Osteoblast (primary cell): ENCODE measurements at regions not wholly inside any gene's neighbourhood (a gene's known extent, or its start where the extent isn't known, plus 50 kb on each side); places are given as distances from the start of the nearest gene placed in this dataset.

Experiments
- DNase-seq: peaks from one replicate; pipeline ENCODE4 v3.0.0; 2011; ENCODE audit warnings: low spot score, mixed read lengths; ENCODE audit not compliant: insufficient read length; ENCODE audit errors: missing footprints
- H2AFZ ChIP-seq: 2 replicates; pipeline ENCODE4 v1.6.0; 2011; ENCODE audit warnings: mild to moderate bottlenecking, low read length
- H3K27ac ChIP-seq: 2 replicates; pipeline ENCODE4 v1.5.1; 2011; ENCODE audit warnings: mild to moderate bottlenecking, low read depth, low read length, moderate library complexity
- H3K27me3 ChIP-seq: 2 replicates; pipeline ENCODE4 v1.6.0; 2012; ENCODE audit warnings: mild to moderate bottlenecking, control low read depth, inconsistent platforms, low read length, moderate library complexity; ENCODE audit not compliant: insufficient read depth
- H3K36me3 ChIP-seq: 2 replicates; pipeline ENCODE4 v1.5.1; 2011; ENCODE audit warnings: mild to moderate bottlenecking, low read length, control low read depth, moderate library complexity; ENCODE audit not compliant: insufficient read depth
- H3K4me1 ChIP-seq: 2 replicates; pipeline ENCODE4 v1.5.1; 2011; ENCODE audit warnings: mild to moderate bottlenecking, low read length, control low read depth, moderate library complexity; ENCODE audit not compliant: insufficient read depth
- H3K4me2 ChIP-seq: 2 replicates; pipeline ENCODE4 v1.6.0; 2011; ENCODE audit warnings: mild to moderate bottlenecking, low read length; ENCODE audit not compliant: insufficient read depth
- H3K4me3 ChIP-seq: fragments of 200-600 bp; sonication (generic); 3 replicates; pipeline ENCODE4 v1.5.1; 2012; ENCODE audit warnings: mild to moderate bottlenecking, low read length, inconsistent platforms; ENCODE audit not compliant: insufficient read depth
- H3K79me2 ChIP-seq: 2 replicates; pipeline ENCODE4 v1.6.0; 2012; ENCODE audit warnings: mild to moderate bottlenecking, low read length, control low read depth, inconsistent platforms; ENCODE audit not compliant: insufficient read depth
- H3K9me3 ChIP-seq: 2 replicates; pipeline ENCODE4 v1.5.1; 2011; ENCODE audit warnings: low read depth, low read length, control low read depth
- H4K20me1 ChIP-seq: 2 replicates; pipeline ENCODE4 v1.6.0; 2012; ENCODE audit warnings: mild to moderate bottlenecking, low read length, control low read depth; ENCODE audit not compliant: insufficient read depth
- TF ChIP-seq, protein P1 (sequence below): IDR thresholded peaks from 2 replicates; pipeline ENCODE4 v1.5.1; 2011; ENCODE audit warnings: mild to moderate bottlenecking, low read depth, low read length, moderate library complexity; ENCODE audit errors: extremely low read depth

DNA sequence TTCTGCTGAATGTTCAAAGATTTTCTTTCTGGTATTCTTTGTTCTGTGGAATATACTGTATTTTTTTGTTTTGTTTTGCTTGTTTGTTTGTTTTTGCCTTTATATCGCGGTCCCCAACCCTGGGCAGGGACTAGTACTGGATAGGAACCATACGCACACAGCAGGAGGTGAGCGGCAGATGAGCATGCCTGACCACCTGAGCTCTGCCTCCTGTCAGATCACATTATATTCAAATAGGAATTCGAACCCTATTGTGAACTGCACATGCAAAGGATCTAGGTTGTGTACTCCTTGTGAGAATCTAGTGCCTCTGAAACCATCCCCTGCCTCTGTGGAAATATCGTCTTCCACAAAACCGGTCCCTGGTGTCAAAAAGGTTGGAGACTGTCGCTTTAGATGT lies 83.3 kb upstream of the ANO3 start:
- no peak for DNase-seq
- Histone ChIP-seq H2AFZ (no peak overlapping the region), H3K4me2 (no peak overlapping the region), H4K20me1 (no peaks in the 10 kb centered on the region), H3K79me2 (no peaks in the 10 kb centered on the region), H3K4me3 (no peak overlapping the region), H3K27me3 (no peaks in the 10 kb centered on the region), H3K4me1 (no peaks in the 10 kb centered on the region), H3K36me3 (no peaks in the 10 kb centered on the region), H3K27ac (no peak overlapping the region), H3K9me3 (no peaks in the 10 kb centered on the region)
- TF ChIP-seq, protein P1, sequence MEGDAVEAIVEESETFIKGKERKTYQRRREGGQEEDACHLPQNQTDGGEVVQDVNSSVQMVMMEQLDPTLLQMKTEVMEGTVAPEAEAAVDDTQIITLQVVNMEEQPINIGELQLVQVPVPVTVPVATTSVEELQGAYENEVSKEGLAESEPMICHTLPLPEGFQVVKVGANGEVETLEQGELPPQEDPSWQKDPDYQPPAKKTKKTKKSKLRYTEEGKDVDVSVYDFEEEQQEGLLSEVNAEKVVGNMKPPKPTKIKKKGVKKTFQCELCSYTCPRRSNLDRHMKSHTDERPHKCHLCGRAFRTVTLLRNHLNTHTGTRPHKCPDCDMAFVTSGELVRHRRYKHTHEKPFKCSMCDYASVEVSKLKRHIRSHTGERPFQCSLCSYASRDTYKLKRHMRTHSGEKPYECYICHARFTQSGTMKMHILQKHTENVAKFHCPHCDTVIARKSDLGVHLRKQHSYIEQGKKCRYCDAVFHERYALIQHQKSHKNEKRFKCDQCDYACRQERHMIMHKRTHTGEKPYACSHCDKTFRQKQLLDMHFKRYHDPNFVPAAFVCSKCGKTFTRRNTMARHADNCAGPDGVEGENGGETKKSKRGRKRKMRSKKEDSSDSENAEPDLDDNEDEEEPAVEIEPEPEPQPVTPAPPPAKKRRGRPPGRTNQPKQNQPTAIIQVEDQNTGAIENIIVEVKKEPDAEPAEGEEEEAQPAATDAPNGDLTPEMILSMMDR = no peak

GRCh38 chr11:26254378-26254777 lies 77.6 kb upstream of the ANO3 start:
- Histone ChIP-seq H3K4me2 (no peak overlapping the region), H2AFZ (no peak overlapping the region), H3K27ac (no peak overlapping the region), H3K79me2 (no peaks in the 10 kb centered on the region), H3K9me3 (no peaks in the 10 kb centered on the region), H3K4me1 (no peaks in the 10 kb centered on the region), H3K36me3 (no peaks in the 10 kb centered on the region), H4K20me1 (no peaks in the 10 kb centered on the region), H3K27me3 (no peaks in the 10 kb centered on the region), H3K4me3 (no peak overlapping the region)
- no peak for DNase-seq
- TF ChIP-seq, protein P1 = no peak

GRCh38 chr11:26263769-26264168 lies 68.2 kb upstream of the ANO3 start:
- Histone ChIP-seq H3K79me2 (no peaks in the 10 kb centered on the region), H3K4me2 (no peak overlapping the region), H4K20me1 (no peaks in the 10 kb centered on the region), H3K4me3 (no peak overlapping the region), H3K9me3 (no peaks in the 10 kb centered on the region), H2AFZ (no peak overlapping the region), H3K36me3 (no peaks in the 10 kb centered on the region), H3K27ac (no peak overlapping the region), H3K4me1 (no peaks in the 10 kb centered on the region), H3K27me3 (no peaks in the 10 kb centered on the region)
- TF ChIP-seq, protein P1 = no peak
- no peak for DNase-seq

GRCh38 chr11:26264266-26264665 lies 67.7 kb upstream of the ANO3 start:
- no peak overlapping the region for H3K4me2 ChIP-seq
- no peak overlapping the region for H3K27ac ChIP-seq
- H3K9me3 ChIP-seq = no peaks in the 10 kb centered on the region
- no peaks in the 10 kb centered on the region for H3K36me3 ChIP-seq
- TF ChIP-seq, protein P1 = no peak
- DNase-seq = no peak
- no peaks in the 10 kb centered on the region for H3K4me1 ChIP-seq
- no peak overlapping the region for H2AFZ ChIP-seq
- H3K27me3 ChIP-seq = no peaks in the 10 kb centered on the region
- H3K4me3 ChIP-seq = no peak overlapping the region
- no peaks in the 10 kb centered on the region for H4K20me1 ChIP-seq
- H3K79me2 ChIP-seq = no peaks in the 10 kb centered on the region
